ENCODE measurements at regions not wholly inside any gene's neighbourhood (a gene's known extent, or its start where the extent isn't known, plus 50 kb on each side); places are given as distances from the start of the nearest gene placed in this dataset.

DNA sequence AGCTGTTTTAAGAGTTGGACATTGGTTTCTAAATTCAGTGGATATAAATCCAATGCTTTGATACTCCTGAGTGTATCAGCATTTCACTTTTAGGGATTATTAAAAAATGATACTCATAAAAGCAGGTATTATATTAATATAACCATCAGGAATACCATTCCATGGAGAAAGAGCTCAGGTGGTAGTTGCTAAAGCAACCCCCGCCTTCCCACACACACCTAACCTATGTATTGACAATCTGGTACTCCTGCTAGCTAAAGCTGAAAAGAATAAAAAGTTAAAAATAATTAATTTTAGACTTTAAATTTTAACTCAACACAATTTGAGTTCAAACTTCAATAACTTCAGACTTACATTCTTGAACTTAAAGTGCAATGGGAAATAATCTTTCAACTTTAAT is 717.1 kb upstream of the HS3ST1 start:
- H3K36me3 ChIP-seq (ENCODE audit: control insufficient read depth in 2 of 2, insufficient read depth in 2 of 2, low read length in 1 of 2): no peaks in the 10 kb centered on the region
- H3K27me3 ChIP-seq (ENCODE audit: control insufficient read depth in 2 of 2, insufficient read depth in 1 of 2, low read length in 1 of 2): no peaks in the 10 kb centered on the region
- H3K4me1 ChIP-seq (ENCODE audit: control insufficient read depth in 2 of 2, insufficient read depth in 2 of 2, low read length in 2 of 2): no peaks in the 10 kb centered on the region
- H3K4me3 ChIP-seq (ENCODE audit: low read length in 2 of 2): no peak overlapping the region
- no peak for DNase-seq (ENCODE audit: low read depth in 6 of 9, low spot score in 9 of 9)
- no peaks in the 10 kb centered on the region for H3K9me3 ChIP-seq (ENCODE audit: control insufficient read depth in 2 of 2, insufficient read depth in 1 of 2, low read length in 1 of 2)
- 88% methylated on average over 1 of the region's 1 CpG for WGBS
- H3K27ac ChIP-seq (ENCODE audit: low read depth in 1 of 2, low read length in 1 of 2): no peak overlapping the region

DNA sequence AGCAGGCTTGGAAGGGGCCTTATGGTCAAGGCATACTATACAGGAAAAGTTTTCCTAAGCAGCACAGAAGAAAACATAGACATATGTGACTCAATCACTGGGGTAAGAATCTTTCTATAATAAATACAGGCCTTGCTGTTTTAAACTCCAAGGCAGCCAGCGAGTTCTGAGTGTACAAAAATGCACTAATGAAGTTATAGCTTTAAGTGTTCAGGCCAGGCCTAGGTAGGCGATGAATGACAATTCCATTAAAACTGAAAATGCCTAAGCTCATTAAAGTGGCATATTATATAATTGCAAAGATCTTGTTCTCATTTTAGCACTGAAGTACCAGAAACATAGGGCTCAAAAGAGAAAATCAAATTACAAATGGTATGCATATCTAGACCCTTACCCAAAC is 716.4 kb upstream of the HS3ST1 start:
- Histone ChIP-seq H3K4me1 (ENCODE audit: control insufficient read depth in 2 of 2, insufficient read depth in 2 of 2, low read length in 2 of 2) (no peaks in the 10 kb centered on the region), H3K4me3 (ENCODE audit: low read length in 2 of 2) (no peak overlapping the region), H3K27ac (ENCODE audit: low read depth in 1 of 2, low read length in 1 of 2) (no peak overlapping the region), H3K36me3 (ENCODE audit: control insufficient read depth in 2 of 2, insufficient read depth in 2 of 2, low read length in 1 of 2) (no peaks in the 10 kb centered on the region), H3K9me3 (ENCODE audit: control insufficient read depth in 2 of 2, insufficient read depth in 1 of 2, low read length in 1 of 2) (no peaks in the 10 kb centered on the region), H3K27me3 (ENCODE audit: control insufficient read depth in 2 of 2, insufficient read depth in 1 of 2, low read length in 1 of 2) (no peaks in the 10 kb centered on the region)
- WGBS: 86% methylated on average over 2 of the region's 2 CpGs
- DNase-seq (ENCODE audit: low read depth in 6 of 9, low spot score in 9 of 9): no peak

DNA sequence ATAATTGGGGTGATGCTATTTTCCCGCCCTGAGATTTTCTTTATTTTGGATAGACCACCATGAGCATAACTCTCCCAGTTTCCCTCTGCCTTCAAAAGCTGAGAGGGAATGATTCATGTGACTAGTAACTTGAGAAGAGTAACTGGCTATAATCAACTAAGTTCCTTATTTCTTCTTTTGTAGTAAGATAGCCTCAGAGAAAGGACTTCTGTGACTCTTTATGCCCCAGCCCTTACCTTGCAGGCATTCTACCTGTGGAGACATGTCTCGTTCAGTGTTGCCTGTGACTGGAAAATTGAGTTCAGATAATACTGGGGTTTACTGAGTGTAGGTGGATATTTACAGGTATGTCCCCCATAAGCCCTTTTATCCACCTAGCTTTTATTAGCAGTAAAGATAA is 715.4 kb upstream of the HS3ST1 start:
- WGBS: 89% methylated on average over 2 of the region's 2 CpGs
- no peak for DNase-seq (ENCODE audit: low read depth in 6 of 9, low spot score in 9 of 9)
- H3K36me3 ChIP-seq (ENCODE audit: control insufficient read depth in 2 of 2, insufficient read depth in 2 of 2, low read length in 1 of 2): no peaks in the 10 kb centered on the region
- no peaks in the 10 kb centered on the region for H3K9me3 ChIP-seq (ENCODE audit: control insufficient read depth in 2 of 2, insufficient read depth in 1 of 2, low read length in 1 of 2)
- no peak overlapping the region for H3K4me3 ChIP-seq (ENCODE audit: low read length in 2 of 2)
- H3K27ac ChIP-seq (ENCODE audit: low read depth in 1 of 2, low read length in 1 of 2): no peak overlapping the region
- H3K27me3 ChIP-seq (ENCODE audit: control insufficient read depth in 2 of 2, insufficient read depth in 1 of 2, low read length in 1 of 2): no peaks in the 10 kb centered on the region
- no peaks in the 10 kb centered on the region for H3K4me1 ChIP-seq (ENCODE audit: control insufficient read depth in 2 of 2, insufficient read depth in 2 of 2, low read length in 2 of 2)

DNA sequence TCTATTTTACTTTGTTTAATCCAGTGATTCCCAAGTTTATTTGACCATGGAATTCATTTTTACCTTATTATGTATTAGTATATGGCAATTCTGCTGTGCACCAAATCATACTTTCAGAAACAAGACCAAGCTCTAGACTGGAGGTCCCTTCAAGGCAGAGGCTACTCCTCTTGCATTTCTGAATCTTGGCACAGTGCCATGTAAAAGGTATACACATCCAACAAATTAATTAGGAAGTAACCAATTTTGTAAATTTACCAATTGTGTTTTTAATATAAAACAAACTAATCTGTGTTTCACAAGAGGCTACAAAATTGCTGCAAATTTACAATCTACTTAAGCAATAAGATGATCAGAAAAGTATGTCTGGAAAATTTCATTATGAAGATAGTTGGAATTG is 712.2 kb upstream of the HS3ST1 start:
- H3K4me3 ChIP-seq (ENCODE audit: low read length in 2 of 2): no peak overlapping the region
- no peaks in the 10 kb centered on the region for H3K9me3 ChIP-seq (ENCODE audit: control insufficient read depth in 2 of 2, insufficient read depth in 1 of 2, low read length in 1 of 2)
- H3K27ac ChIP-seq (ENCODE audit: low read depth in 1 of 2, low read length in 1 of 2): no peak overlapping the region
- no peaks in the 10 kb centered on the region for H3K4me1 ChIP-seq (ENCODE audit: control insufficient read depth in 2 of 2, insufficient read depth in 2 of 2, low read length in 2 of 2)
- no peak for DNase-seq (ENCODE audit: low read depth in 6 of 9, low spot score in 9 of 9)
- H3K36me3 ChIP-seq (ENCODE audit: control insufficient read depth in 2 of 2, insufficient read depth in 2 of 2, low read length in 1 of 2): no peaks in the 10 kb centered on the region
- H3K27me3 ChIP-seq (ENCODE audit: control insufficient read depth in 2 of 2, insufficient read depth in 1 of 2, low read length in 1 of 2): no peaks in the 10 kb centered on the region

DNA sequence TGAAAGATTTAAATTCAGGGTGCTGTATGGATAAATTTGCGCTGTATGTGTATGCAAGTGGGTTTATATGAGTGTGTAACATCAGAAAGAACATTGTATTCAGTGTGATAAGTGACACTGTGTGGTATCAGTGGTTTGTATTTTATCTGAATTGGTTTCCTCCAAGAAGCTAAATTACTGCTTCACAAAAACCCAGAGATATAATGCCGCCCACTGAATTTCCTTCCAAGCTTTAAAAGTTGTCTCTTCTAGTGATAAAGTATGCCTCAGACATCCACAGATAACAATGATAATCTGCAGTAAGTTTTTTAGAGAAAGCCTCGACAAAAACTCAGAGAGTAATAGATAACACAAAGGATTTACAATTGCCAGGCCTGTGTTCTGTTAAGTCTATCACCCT is 710.6 kb upstream of the HS3ST1 start:
- Histone ChIP-seq H3K4me3 (ENCODE audit: low read length in 2 of 2) (no peak overlapping the region), H3K9me3 (ENCODE audit: control insufficient read depth in 2 of 2, insufficient read depth in 1 of 2, low read length in 1 of 2) (no peaks in the 10 kb centered on the region), H3K36me3 (ENCODE audit: control insufficient read depth in 2 of 2, insufficient read depth in 2 of 2, low read length in 1 of 2) (no peaks in the 10 kb centered on the region), H3K4me1 (ENCODE audit: control insufficient read depth in 2 of 2, insufficient read depth in 2 of 2, low read length in 2 of 2) (no peaks in the 10 kb centered on the region), H3K27me3 (ENCODE audit: control insufficient read depth in 2 of 2, insufficient read depth in 1 of 2, low read length in 1 of 2) (no peaks in the 10 kb centered on the region), H3K27ac (ENCODE audit: low read depth in 1 of 2, low read length in 1 of 2) (no peak overlapping the region)
- no peak for DNase-seq (ENCODE audit: low read depth in 6 of 9, low spot score in 9 of 9)
- WGBS: 55% methylated on average over 3 of the region's 3 CpGs

DNA sequence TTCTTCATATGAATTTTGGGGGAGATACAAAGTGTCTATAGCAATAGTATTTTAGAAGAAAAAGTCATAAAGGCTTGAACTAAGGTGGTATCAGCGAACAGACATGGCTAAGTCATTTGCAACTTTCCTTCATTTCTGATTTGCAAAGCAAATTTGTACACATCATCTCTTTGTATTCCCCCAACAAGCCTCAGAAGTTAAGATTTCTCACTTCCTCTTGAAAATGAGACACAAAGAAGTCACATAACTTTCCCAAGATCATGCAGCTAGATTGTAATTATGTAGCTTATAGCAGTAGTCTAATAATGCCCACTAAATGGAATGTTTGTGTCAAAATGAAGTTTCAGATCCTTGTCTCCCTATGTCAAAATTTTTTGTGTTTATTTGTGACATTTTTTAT is 709.8 kb upstream of the HS3ST1 start:
- no peaks in the 10 kb centered on the region for H3K36me3 ChIP-seq (ENCODE audit: control insufficient read depth in 2 of 2, insufficient read depth in 2 of 2, low read length in 1 of 2)
- no peak overlapping the region for H3K4me3 ChIP-seq (ENCODE audit: low read length in 2 of 2)
- H3K4me1 ChIP-seq (ENCODE audit: control insufficient read depth in 2 of 2, insufficient read depth in 2 of 2, low read length in 2 of 2): no peaks in the 10 kb centered on the region
- 74% methylated on average over 1 of the region's 1 CpG for WGBS
- H3K27ac ChIP-seq (ENCODE audit: low read depth in 1 of 2, low read length in 1 of 2): no peak overlapping the region
- no peak for DNase-seq (ENCODE audit: low read depth in 6 of 9, low spot score in 9 of 9)
- no peaks in the 10 kb centered on the region for H3K9me3 ChIP-seq (ENCODE audit: control insufficient read depth in 2 of 2, insufficient read depth in 1 of 2, low read length in 1 of 2)
- no peaks in the 10 kb centered on the region for H3K27me3 ChIP-seq (ENCODE audit: control insufficient read depth in 2 of 2, insufficient read depth in 1 of 2, low read length in 1 of 2)

DNA sequence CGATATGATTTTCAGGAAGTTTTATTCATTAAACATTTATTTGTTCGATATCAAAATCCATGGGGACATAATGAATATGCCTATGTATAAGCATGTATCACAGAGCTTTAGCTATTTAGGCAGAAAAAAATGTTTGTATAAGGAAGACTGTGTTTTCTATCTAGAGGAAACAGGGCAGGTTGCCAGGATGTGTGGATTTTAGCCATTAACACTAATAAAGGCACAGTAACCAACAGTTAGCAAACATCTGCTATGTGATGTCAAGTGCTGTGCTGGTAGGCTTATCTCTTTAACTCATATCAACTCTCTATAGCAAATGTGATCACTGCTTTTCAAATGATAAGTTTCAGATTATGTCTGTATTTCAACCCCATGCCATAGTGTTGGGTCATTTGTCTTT is 708.9 kb upstream of the HS3ST1 start:
- H3K27me3 ChIP-seq (ENCODE audit: control insufficient read depth in 2 of 2, insufficient read depth in 1 of 2, low read length in 1 of 2): no peaks in the 10 kb centered on the region
- H3K27ac ChIP-seq (ENCODE audit: low read depth in 1 of 2, low read length in 1 of 2): no peak overlapping the region
- no peak for DNase-seq (ENCODE audit: low read depth in 6 of 9, low spot score in 9 of 9)
- no peaks in the 10 kb centered on the region for H3K36me3 ChIP-seq (ENCODE audit: control insufficient read depth in 2 of 2, insufficient read depth in 2 of 2, low read length in 1 of 2)
- no peaks in the 10 kb centered on the region for H3K4me1 ChIP-seq (ENCODE audit: control insufficient read depth in 2 of 2, insufficient read depth in 2 of 2, low read length in 2 of 2)
- H3K9me3 ChIP-seq (ENCODE audit: control insufficient read depth in 2 of 2, insufficient read depth in 1 of 2, low read length in 1 of 2): no peaks in the 10 kb centered on the region
- no peak overlapping the region for H3K4me3 ChIP-seq (ENCODE audit: low read length in 2 of 2)
- WGBS: 35% methylated on average over 2 of the region's 2 CpGs

DNA sequence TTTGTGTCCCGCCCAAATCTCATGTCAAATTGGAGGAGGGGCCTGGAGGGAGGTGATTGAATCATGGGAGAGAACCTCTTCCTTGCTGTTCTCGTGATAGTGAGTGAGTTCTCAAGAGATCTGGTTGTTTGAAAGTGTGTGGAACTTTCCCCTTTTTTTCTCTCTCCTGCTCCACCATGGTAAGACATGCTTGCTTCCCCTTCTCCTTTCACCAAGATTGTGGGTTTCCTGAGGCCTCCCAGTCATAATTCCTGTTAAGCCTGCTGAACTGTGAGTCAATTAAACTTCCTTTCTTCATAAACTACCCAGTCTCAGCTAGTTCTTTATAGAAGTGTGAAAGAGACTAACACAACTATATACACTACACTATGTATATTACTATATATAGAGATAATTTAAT is 697.8 kb upstream of the HS3ST1 start:
- no peak overlapping the region for H3K4me3 ChIP-seq (ENCODE audit: low read length in 2 of 2)
- no peak for DNase-seq (ENCODE audit: low read depth in 6 of 9, low spot score in 9 of 9)
- H3K27ac ChIP-seq (ENCODE audit: low read depth in 1 of 2, low read length in 1 of 2): no peak overlapping the region
- no peaks in the 10 kb centered on the region for H3K4me1 ChIP-seq (ENCODE audit: control insufficient read depth in 2 of 2, insufficient read depth in 2 of 2, low read length in 2 of 2)
- 53% methylated on average over 2 of the region's 2 CpGs for WGBS
- no peaks in the 10 kb centered on the region for H3K36me3 ChIP-seq (ENCODE audit: control insufficient read depth in 2 of 2, insufficient read depth in 2 of 2, low read length in 1 of 2)
- H3K27me3 ChIP-seq (ENCODE audit: control insufficient read depth in 2 of 2, insufficient read depth in 1 of 2, low read length in 1 of 2): no peaks in the 10 kb centered on the region
- peaks cover 0 to 7% of the 10 kb centered on the region in 2 donors for H3K9me3 ChIP-seq (ENCODE audit: control insufficient read depth in 2 of 2, insufficient read depth in 1 of 2, low read length in 1 of 2)

DNA sequence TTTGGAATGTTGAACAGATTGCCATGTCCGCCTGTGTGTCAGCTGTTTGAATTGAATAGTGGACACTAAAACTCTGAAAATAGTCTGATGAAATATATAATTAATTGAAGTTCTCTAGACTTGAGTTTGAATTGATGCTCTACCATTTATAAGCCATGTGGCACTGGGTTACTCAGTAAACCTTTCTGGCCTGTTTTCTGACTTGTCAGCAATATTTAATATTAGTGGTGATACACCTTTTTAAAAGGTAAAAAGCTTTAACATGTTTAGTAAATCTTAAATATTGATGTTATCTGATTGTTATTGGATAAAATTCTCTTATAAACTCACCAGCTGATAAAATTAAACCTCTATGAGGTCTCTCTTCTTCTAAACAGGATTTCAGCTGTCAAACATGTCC is 695.4 kb upstream of the HS3ST1 start:
- Histone ChIP-seq H3K27ac (ENCODE audit: low read depth in 1 of 2, low read length in 1 of 2) (no peak overlapping the region), H3K9me3 (ENCODE audit: control insufficient read depth in 2 of 2, insufficient read depth in 1 of 2, low read length in 1 of 2) (no peaks in the 10 kb centered on the region), H3K4me3 (ENCODE audit: low read length in 2 of 2) (no peak overlapping the region), H3K36me3 (ENCODE audit: control insufficient read depth in 2 of 2, insufficient read depth in 2 of 2, low read length in 1 of 2) (no peaks in the 10 kb centered on the region), H3K4me1 (ENCODE audit: control insufficient read depth in 2 of 2, insufficient read depth in 2 of 2, low read length in 2 of 2) (no peaks in the 10 kb centered on the region), H3K27me3 (ENCODE audit: control insufficient read depth in 2 of 2, insufficient read depth in 1 of 2, low read length in 1 of 2) (no peaks in the 10 kb centered on the region)
- no peak for DNase-seq (ENCODE audit: low read depth in 6 of 9, low spot score in 9 of 9)
- WGBS: 92% methylated on average over 1 of the region's 1 CpG

DNA sequence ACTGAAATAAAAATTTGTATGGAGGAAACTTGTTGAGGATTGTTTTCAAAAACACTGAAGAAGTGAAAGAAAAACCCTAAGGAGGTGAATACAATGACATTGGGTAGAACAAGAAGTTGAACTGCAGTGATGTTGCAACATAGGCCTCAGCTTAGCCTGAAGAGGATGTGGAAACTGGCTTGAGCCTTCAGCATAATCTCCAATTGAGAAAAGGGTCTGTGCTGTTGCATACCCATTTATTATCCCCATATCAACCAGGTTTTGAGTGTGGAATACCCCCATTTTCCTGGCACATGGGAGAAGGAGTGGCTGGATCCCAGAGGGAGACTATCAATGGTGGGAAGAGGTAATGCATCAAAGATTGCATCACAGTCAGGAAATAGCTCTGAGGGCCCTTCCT is 695.0 kb upstream of the HS3ST1 start:
- H3K36me3 ChIP-seq (ENCODE audit: control insufficient read depth in 2 of 2, insufficient read depth in 2 of 2, low read length in 1 of 2): no peaks in the 10 kb centered on the region
- no peaks in the 10 kb centered on the region for H3K9me3 ChIP-seq (ENCODE audit: control insufficient read depth in 2 of 2, insufficient read depth in 1 of 2, low read length in 1 of 2)
- H3K4me1 ChIP-seq (ENCODE audit: control insufficient read depth in 2 of 2, insufficient read depth in 2 of 2, low read length in 2 of 2): no peaks in the 10 kb centered on the region
- H3K27me3 ChIP-seq (ENCODE audit: control insufficient read depth in 2 of 2, insufficient read depth in 1 of 2, low read length in 1 of 2): no peaks in the 10 kb centered on the region
- H3K27ac ChIP-seq (ENCODE audit: low read depth in 1 of 2, low read length in 1 of 2): no peak overlapping the region
- DNase-seq (ENCODE audit: low read depth in 6 of 9, low spot score in 9 of 9): no peak
- no peak overlapping the region for H3K4me3 ChIP-seq (ENCODE audit: low read length in 2 of 2)
